HepG2 (cell line): ENCODE measurements at regions not wholly inside any gene's neighbourhood (a gene's known extent, or its start where the extent isn't known, plus 50 kb on each side); places are given as distances from the start of the nearest gene placed in this dataset.

Experiments used
- ATAC-seq: fragments of 200-7000 bp; cut with Tn5 transposase; 3 replicates; pipeline ENCODE4 v1.9.1; 2020; ENCODE audit warnings: mild to moderate bottlenecking, moderate library complexity
- BruUV-seq: library from RNA; stranded (reverse); fragments of 400-500 nt; replicated peaks from 2 replicates; lab custom pipeline; 2021; lab: Mats Ljungman, UMichigan
- CTCF ChIA-PET: fragments of 300-600 bp; formaldehyde crosslinking; extraction: SDS; loops from one replicate; lab custom pipeline; 2021; ENCODE audit warnings: low total read pairs, inconsistent platforms, low intra/inter-chr PET ratio; lab: Yijun Ruan, JAX
- POLR2A ChIA-PET: fragments of 350-600 bp; sonication (Branson Sonifier 250); formaldehyde crosslinking; loops from one replicate; lab custom pipeline; 2020; ENCODE audit warnings: antibody characterized with exemption, inconsistent platforms; lab: Yijun Ruan, JAX
- DNase-seq: peaks from one replicate; pipeline ENCODE4 v3.0.0-alpha.2; 2015; ENCODE audit warnings: low spot score
- FAIRE-seq: peaks from 3 replicates; lab custom pipeline; 2011; peaks lifted over from hg19 to GRCh38; lab: Jason Lieb, UNC
- H2AFZ ChIP-seq: one replicate; pipeline ENCODE4 v1.6.1; 2011; ENCODE audit warnings: low read length, inconsistent platforms
- H3K27ac ChIP-seq: fragments of 300-600 bp; 3 replicates; pipeline ENCODE4 v1.8.0; 2011; ENCODE audit warnings: mixed run types, mild to moderate bottlenecking, mixed read lengths, low read length, inconsistent platforms; ENCODE audit not compliant: insufficient read depth; ENCODE audit errors: extremely low read length
- H3K27me3 ChIP-seq, 2 experiments: fragments of 200-600 bp in 1 of 2; 2 replicates in 1 of 2; 3 replicates in 1 of 2; pipeline versions ENCODE4 v1.6.0 to v1.8.0; 2011; ENCODE audit warnings: low read length in 2 of 2, mild to moderate bottlenecking in 2 of 2, moderate library complexity in 2 of 2, inconsistent platforms in 1 of 2; ENCODE audit not compliant: insufficient read depth in 2 of 2, control insufficient read depth in 1 of 2
- H3K36me3 ChIP-seq, 2 experiments: fragments of 200-600 bp in 1 of 2; replicated peaks in 1 of 2; 2 replicates in 1 of 2; 3 replicates in 1 of 2; pipeline versions ENCODE4 v1.5.1 to v1.8.0; 2011; ENCODE audit warnings: low read length in 2 of 2, inconsistent platforms in 1 of 2; ENCODE audit not compliant: insufficient read depth in 2 of 2, control insufficient read depth in 1 of 2
- H3K4me1 ChIP-seq: 2 replicates; pipeline ENCODE4 v1.5.1; 2012; ENCODE audit warnings: low read length, inconsistent platforms; ENCODE audit not compliant: insufficient read depth
- H3K4me2 ChIP-seq: 2 replicates; pipeline ENCODE4 v1.6.0; 2011; ENCODE audit warnings: low read depth, low read length, inconsistent platforms
- H3K4me3 ChIP-seq, 3 experiments: fragments of 200-600 bp in 1 of 3; sonication (generic), shearing (Covaris generic) in 1 of 3; replicated peaks in 1 of 3; 2 replicates each; pipeline ENCODE4 v1.5.1; 2011 to 2016; ENCODE audit warnings: low read length in 3 of 3, inconsistent platforms in 2 of 3, low read depth in 2 of 3, mild to moderate bottlenecking in 2 of 3, control low read depth in 1 of 3, mixed read lengths in 1 of 3; ENCODE audit not compliant: insufficient read depth in 1 of 3
- H3K79me2 ChIP-seq: one replicate; pipeline ENCODE4 v1.6.1; 2011; ENCODE audit warnings: low read length, inconsistent platforms; ENCODE audit not compliant: insufficient read depth
- H3K9ac ChIP-seq: 2 replicates; pipeline ENCODE4 v1.6.0; 2011; ENCODE audit warnings: mild to moderate bottlenecking, low read depth, low read length, inconsistent platforms; ENCODE audit not compliant: insufficient read depth
- H3K9me3 ChIP-seq: 2 replicates; pipeline ENCODE4 v1.5.1; 2012; ENCODE audit warnings: mild to moderate bottlenecking, low read length
- H4K20me1 ChIP-seq: 2 replicates; pipeline ENCODE4 v1.6.0; 2011; ENCODE audit warnings: inconsistent platforms, mild to moderate bottlenecking, low read length, moderate library complexity; ENCODE audit not compliant: insufficient read depth
- AKNA ChIP-seq: sonication (generic); formaldehyde crosslinking; IDR thresholded peaks from 2 replicates; pipeline ENCODE4 v1.4.0; 2020; ENCODE audit warnings: missing genetic modification reagents, borderline replicate concordance
- FOXA1 ChIP-seq, 2 experiments: fragments of 450-650 bp in 1 of 2; sonication (generic) in 1 of 2; formaldehyde crosslinking in 1 of 2; IDR thresholded peaks; 2 replicates each; pipeline versions ENCODE4 v1.4.0 to v1.6.1; 2016 to 2020; ENCODE audit warnings: missing genetic modification reagents in 1 of 2
- HBP1 ChIP-seq: IDR thresholded peaks from 2 replicates; pipeline ENCODE4 v1.6.1; 2016; ENCODE audit warnings: low read depth, control low read depth
- ISL2 ChIP-seq: sonication (generic); formaldehyde crosslinking; IDR thresholded peaks from 2 replicates; pipeline ENCODE4 v1.5.0; 2020; ENCODE audit warnings: missing genetic modification reagents
- RELA ChIP-seq: sonication (generic); formaldehyde crosslinking; IDR thresholded peaks from 2 replicates; pipeline ENCODE4 v1.4.0; 2020; ENCODE audit warnings: missing genetic modification reagents
- SOX13 ChIP-seq, 3 experiments: fragments of 450-650 bp in 1 of 3; sonication (generic) in 1 of 3; formaldehyde crosslinking in 1 of 3; IDR thresholded peaks in 2 of 3; conservative IDR thresholded peaks in 1 of 3; 2 replicates each; pipeline versions ENCODE4 v1.5.0 to v1.6.1; 2016 to 2020; ENCODE audit warnings: antibody characterized with exemption in 1 of 3, mild to moderate bottlenecking in 1 of 3, missing compliant biosample characterization in 1 of 3, missing genetic modification reagents in 1 of 3, moderate library complexity in 1 of 3
- TCF12 ChIP-seq, 2 experiments: fragments of 450-650 bp in 1 of 2; sonication (generic) in 1 of 2; formaldehyde crosslinking in 1 of 2; IDR thresholded peaks; 2 replicates each; pipeline versions ENCODE4 v1.6.1 to v1.8.0; 2017 to 2022; ENCODE audit warnings: antibody characterized with exemption in 1 of 2, mild to moderate bottlenecking in 1 of 2, missing genetic modification reagents in 1 of 2, moderate library complexity in 1 of 2
- ZNF282 ChIP-seq: fragments of 450-650 bp; IDR thresholded peaks from 2 replicates; pipeline ENCODE4 v1.6.1; 2018; ENCODE audit not compliant: partially characterized antibody
- ZNF580 ChIP-seq: IDR thresholded peaks from 2 replicates; pipeline ENCODE4 v1.6.1; 2016; ENCODE audit warnings: low read depth, borderline replicate concordance
- WGBS: methylation state at CpG from one replicate; pipeline ENCODE4 v1.1.6; 2017; ENCODE audit warnings: low lambda C conversion rate; 5-methylcytosine and 5-hydroxymethylcytosine counted together
- in situ Hi-C: cut with HindIII; loops from 2 replicates; pipeline ENCODE4 v1.10.0; 2017; ENCODE audit warnings: low pct_unique_long_range_greater_than_20kb; ENCODE audit not compliant: extremely low pct_ligation_motif_present
- intact Hi-C: fragments of 100-400 bp; cut with micrococcal nuclease; formaldehyde crosslinking; loops from one replicate; pipeline ENCODE4 v1.10.0; 2022; ENCODE audit not compliant: unreplicated experiment

- CTCF ChIA-PET, result no interaction called here
- Histone ChIP-seq H3K79me2 (no peaks in the 10 kb centered on the region), H3K36me3 (no peaks in the 10 kb centered on the region), H3K4me3 (no peak overlapping the region), H3K9ac (no peak overlapping the region), H3K27ac (no peak overlapping the region), H3K27me3 (no peaks in the 10 kb centered on the region), H3K4me2 (no peak overlapping the region), H3K9me3 (peaks cover 7% of the 10 kb centered on the region; the same call in 1 of the 2 replicates), H2AFZ (no peak overlapping the region), H4K20me1 (no peaks in the 10 kb centered on the region), H3K4me1 (no peaks in the 10 kb centered on the region)
- WGBS, result 11% methylated on average over 1 of the region's 1 CpG
- ATAC-seq (no peak), DNase-seq (no peak), FAIRE-seq (no peak)
- in situ Hi-C loops (no loop called here), intact Hi-C loops (no loop called here)
- no peak for TF ChIP-seq FOXA1 (IDR thresholded peaks at IDR 0.05)
- no peak for TF ChIP-seq FOXA1 (CRISPR knock-in tag; IDR thresholded peaks at IDR 0.05)
- no peak for TF ChIP-seq HBP1
- TF ChIP-seq ZNF282, result no peak
- no peak for TF ChIP-seq AKNA (CRISPR knock-in tag)
- TF ChIP-seq SOX13 (IDR thresholded peaks at IDR 0.05), result no peak
- no peak for TF ChIP-seq SOX13 (CRISPR knock-in tag; conservative IDR thresholded peaks at IDR 0.05 in 1 of 2, IDR thresholded peaks at IDR 0.05 in 1 of 2)
- no peak for TF ChIP-seq RELA (CRISPR knock-in tag)
- no peak for TF ChIP-seq ZNF580 (CRISPR knock-in tag)
- no peak for TF ChIP-seq ISL2 (CRISPR knock-in tag)
- no peak for TF ChIP-seq TCF12 (IDR thresholded peaks at IDR 0.05)
- no peak for TF ChIP-seq TCF12 (CRISPR knock-in tag; IDR thresholded peaks at IDR 0.05)
- no TSS peak for BruUV-seq
- POLR2A ChIA-PET, result no interaction called here
These were observed 362.9 kb downstream of the PCNX1 start for GRCh38 chr14:71270111-71270510.
